ENCODE measurements at regions not wholly inside any gene's neighbourhood (a gene's known extent, or its start where the extent isn't known, plus 50 kb on each side); places are given as distances from the start of the nearest gene placed in this dataset.
"Not testable (repeated sequence)": the region's sequence is repeated elsewhere in the genome, so short reads cannot be mapped to it uniquely, and the experiment has no call there.

GRCh38 chr12:42919691-42920090 is 330.1 kb upstream of the PRICKLE1 start:
- H3K4me1 Mint-ChIP-seq: no peaks in the 10 kb centered on the region
- no peaks in the 10 kb centered on the region for H3K4me1 ChIP-seq (ENCODE audit: insufficient read depth, low read length)
- CTCF ChIA-PET: no interaction called here
- H3K27me3 Mint-ChIP-seq: no peaks in the 10 kb centered on the region
- no peaks in the 10 kb centered on the region for H3K36me3 Mint-ChIP-seq
- H3K36me3 ChIP-seq (ENCODE audit: insufficient read depth, low read length): no peaks in the 10 kb centered on the region
- H3K27me3 ChIP-seq (ENCODE audit: insufficient read depth, low read length, poor library complexity, severe bottlenecking): no peaks in the 10 kb centered on the region
- H3K27ac ChIP-seq (ENCODE audit: low read depth, low read length): no peak overlapping the region
- no peaks in the 10 kb centered on the region for H3K9me3 ChIP-seq (ENCODE audit: low read length)
- no peak overlapping the region for H3K4me3 Mint-ChIP-seq
- H3K9me3 Mint-ChIP-seq: peaks cover 0 to 4% (median 0%) of the 10 kb centered on the region in 5 donors
- H3K4me3 ChIP-seq (ENCODE audit: low read length): no peak overlapping the region
- no peak for DNase-seq
- POLR2A ChIA-PET: no interaction called here
- no peak overlapping the region for H3K27ac Mint-ChIP-seq

- no peaks in the 10 kb centered on the region for H3K4me1 ChIP-seq (ENCODE audit: insufficient read depth, low read length)
- H3K9me3 Mint-ChIP-seq: peaks cover 0 to 4% (median 0%) of the 10 kb centered on the region in 5 donors
- H3K27me3 ChIP-seq (ENCODE audit: insufficient read depth, low read length, poor library complexity, severe bottlenecking): no peaks in the 10 kb centered on the region
- H3K27ac ChIP-seq (ENCODE audit: low read depth, low read length): no peak overlapping the region
- CTCF ChIA-PET: no interaction called here
- POLR2A ChIA-PET: no interaction called here
- H3K9me3 ChIP-seq (ENCODE audit: low read length): no peaks in the 10 kb centered on the region
- H3K4me3 Mint-ChIP-seq: no peak overlapping the region
- H3K36me3 Mint-ChIP-seq: no peaks in the 10 kb centered on the region
- no peaks in the 10 kb centered on the region for H3K36me3 ChIP-seq (ENCODE audit: insufficient read depth, low read length)
- no peaks in the 10 kb centered on the region for H3K27me3 Mint-ChIP-seq
- DNase-seq: no peak
- no peak overlapping the region for H3K4me3 ChIP-seq (ENCODE audit: low read length)
- no peaks in the 10 kb centered on the region for H3K4me1 Mint-ChIP-seq
- H3K27ac Mint-ChIP-seq: no peak overlapping the region
Measured at GRCh38 chr12:42918443-42918842, 328.9 kb upstream of the PRICKLE1 start.

DNA sequence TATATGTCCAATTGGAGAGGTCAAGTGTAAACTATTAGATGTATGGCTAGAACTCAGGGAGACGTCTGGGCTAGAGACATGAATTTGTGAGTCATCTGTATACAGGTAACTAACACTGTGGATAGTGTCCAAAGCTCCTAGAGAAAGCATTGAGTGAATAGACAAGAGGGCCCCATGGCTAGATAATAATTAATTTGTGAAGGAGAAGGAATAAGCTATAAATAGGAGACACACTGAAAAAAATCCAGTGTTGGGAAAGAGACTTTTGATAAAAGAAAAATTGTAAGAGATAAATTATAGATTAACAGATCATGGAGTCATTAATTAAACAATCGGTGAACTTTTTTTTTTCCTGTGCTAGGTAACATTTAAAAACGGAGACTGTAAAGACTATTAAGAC is 326.6 kb upstream of the PRICKLE1 start:
- Histone ChIP-seq H3K27ac (ENCODE audit: low read depth, low read length) (no peak overlapping the region), H3K36me3 (ENCODE audit: insufficient read depth, low read length) (no peaks in the 10 kb centered on the region), H3K9me3 (ENCODE audit: low read length) (no peaks in the 10 kb centered on the region), H3K4me1 (ENCODE audit: insufficient read depth, low read length) (no peaks in the 10 kb centered on the region), H3K27me3 (ENCODE audit: insufficient read depth, low read length, poor library complexity, severe bottlenecking) (no peaks in the 10 kb centered on the region), H3K4me3 (ENCODE audit: low read length) (no peak overlapping the region)
- Mint-ChIP-seq H3K27ac (no peak overlapping the region), H3K9me3 (peaks cover 3 to 13% (median 5%) of the 10 kb centered on the region in 5 donors), H3K4me3 (no peak overlapping the region), H3K36me3 (no peaks in the 10 kb centered on the region), H3K4me1 (no peaks in the 10 kb centered on the region), H3K27me3 (no peaks in the 10 kb centered on the region)
- POLR2A ChIA-PET: no interaction called here
- CTCF ChIA-PET: no interaction called here
- no peak for DNase-seq

DNA sequence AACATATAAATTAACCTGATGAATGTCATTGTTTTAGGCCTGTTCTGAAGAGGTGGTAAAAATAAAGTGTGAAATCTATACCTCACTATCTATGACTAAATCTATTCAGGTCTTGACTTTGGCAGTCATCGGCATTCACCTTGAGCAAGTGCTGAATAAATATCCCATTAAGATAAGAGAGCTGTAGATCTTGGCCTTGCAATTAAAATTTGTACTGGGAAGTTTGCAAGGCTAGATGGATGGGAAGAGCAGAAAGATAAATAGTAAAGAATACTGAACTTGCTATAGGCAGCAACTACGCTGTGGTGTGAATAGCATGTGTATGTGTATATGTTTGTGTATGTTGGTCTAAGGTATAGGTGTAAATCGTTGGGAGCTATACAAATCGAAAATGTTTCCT is 325.9 kb upstream of the PRICKLE1 start:
- no peaks in the 10 kb centered on the region for H3K9me3 ChIP-seq (ENCODE audit: low read length)
- H3K4me3 Mint-ChIP-seq: no peak overlapping the region
- no peaks in the 10 kb centered on the region for H3K27me3 ChIP-seq (ENCODE audit: insufficient read depth, low read length, poor library complexity, severe bottlenecking)
- no peaks in the 10 kb centered on the region for H3K27me3 Mint-ChIP-seq
- no peaks in the 10 kb centered on the region for H3K36me3 Mint-ChIP-seq
- H3K9me3 Mint-ChIP-seq: peaks cover 3 to 13% (median 5%) of the 10 kb centered on the region in 5 donors
- DNase-seq: no peak
- H3K4me3 ChIP-seq (ENCODE audit: low read length): no peak overlapping the region
- H3K4me1 ChIP-seq (ENCODE audit: insufficient read depth, low read length): no peaks in the 10 kb centered on the region
- H3K27ac ChIP-seq (ENCODE audit: low read depth, low read length): no peak overlapping the region
- ChIA-PET POLR2A (no interaction called here), CTCF (no interaction called here)
- H3K36me3 ChIP-seq (ENCODE audit: insufficient read depth, low read length): no peaks in the 10 kb centered on the region
- H3K4me1 Mint-ChIP-seq: no peaks in the 10 kb centered on the region
- H3K27ac Mint-ChIP-seq: no peak overlapping the region

DNA sequence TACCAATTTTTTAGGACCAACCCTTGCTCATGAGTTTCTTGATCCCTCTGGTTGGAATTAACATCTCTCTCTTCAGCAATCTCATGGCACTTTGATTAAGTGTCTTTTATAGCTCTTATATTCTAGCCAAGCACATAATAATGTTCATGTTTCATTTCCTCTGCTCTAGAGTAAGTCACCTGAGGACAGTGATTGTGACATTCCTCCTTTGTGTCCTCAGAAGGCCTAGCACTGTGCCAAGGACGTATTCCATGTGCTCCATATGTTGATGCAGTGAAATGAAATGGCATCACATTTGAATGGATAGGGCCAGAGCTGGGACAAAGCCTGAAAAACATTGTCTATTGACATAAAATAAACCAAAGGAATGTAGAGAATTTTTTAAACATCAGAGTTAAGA is 322.8 kb upstream of the PRICKLE1 start:
- no peaks in the 10 kb centered on the region for H3K27me3 Mint-ChIP-seq
- no peak overlapping the region for H3K4me3 Mint-ChIP-seq
- no peak for DNase-seq
- CTCF ChIA-PET: no interaction called here
- Histone ChIP-seq H3K36me3 (ENCODE audit: insufficient read depth, low read length) (no peaks in the 10 kb centered on the region), H3K27ac (ENCODE audit: low read depth, low read length) (no peak overlapping the region), H3K27me3 (ENCODE audit: insufficient read depth, low read length, poor library complexity, severe bottlenecking) (no peaks in the 10 kb centered on the region), H3K4me1 (ENCODE audit: insufficient read depth, low read length) (no peaks in the 10 kb centered on the region), H3K9me3 (ENCODE audit: low read length) (no peaks in the 10 kb centered on the region), H3K4me3 (ENCODE audit: low read length) (no peak overlapping the region)
- H3K4me1 Mint-ChIP-seq: no peaks in the 10 kb centered on the region
- no peaks in the 10 kb centered on the region for H3K36me3 Mint-ChIP-seq
- peaks cover 3 to 13% (median 6%) of the 10 kb centered on the region in 5 donors for H3K9me3 Mint-ChIP-seq
- POLR2A ChIA-PET: no interaction called here
- no peak overlapping the region for H3K27ac Mint-ChIP-seq

DNA sequence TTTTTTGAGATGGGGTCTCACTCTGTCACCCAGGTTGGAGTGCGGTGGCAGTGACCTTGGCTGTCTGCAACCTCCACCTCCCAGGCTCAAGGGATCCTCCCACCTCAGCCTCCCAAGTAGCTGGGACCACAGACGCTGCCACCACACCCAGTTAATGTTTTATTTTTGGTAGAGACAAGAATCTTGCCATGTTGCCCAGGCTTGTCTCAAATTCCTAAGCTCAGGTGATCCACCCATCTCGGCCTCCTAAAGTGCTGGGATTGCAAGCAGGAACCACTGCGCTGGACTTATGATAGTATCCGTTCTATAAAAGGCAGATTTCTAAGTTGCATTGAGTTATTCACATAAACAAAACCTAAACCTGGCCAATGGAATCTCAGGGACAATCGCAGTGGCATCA is 321.1 kb upstream of the PRICKLE1 start:
- H3K4me1 ChIP-seq (ENCODE audit: insufficient read depth, low read length): no peaks in the 10 kb centered on the region
- H3K27ac ChIP-seq (ENCODE audit: low read depth, low read length): no peak overlapping the region
- DNase-seq: no peak
- no peaks in the 10 kb centered on the region for H3K27me3 ChIP-seq (ENCODE audit: insufficient read depth, low read length, poor library complexity, severe bottlenecking)
- ChIA-PET POLR2A (no interaction called here), CTCF (no interaction called here)
- Mint-ChIP-seq H3K9me3 (peaks cover 4 to 17% (median 10%) of the 10 kb centered on the region in 5 donors), H3K4me3 (no peak overlapping the region), H3K36me3 (no peaks in the 10 kb centered on the region), H3K27me3 (no peaks in the 10 kb centered on the region), H3K27ac (no peak overlapping the region), H3K4me1 (no peaks in the 10 kb centered on the region)
- no peak overlapping the region for H3K4me3 ChIP-seq (ENCODE audit: low read length)
- H3K36me3 ChIP-seq (ENCODE audit: insufficient read depth, low read length): no peaks in the 10 kb centered on the region
- H3K9me3 ChIP-seq (ENCODE audit: low read length): no peaks in the 10 kb centered on the region

DNA sequence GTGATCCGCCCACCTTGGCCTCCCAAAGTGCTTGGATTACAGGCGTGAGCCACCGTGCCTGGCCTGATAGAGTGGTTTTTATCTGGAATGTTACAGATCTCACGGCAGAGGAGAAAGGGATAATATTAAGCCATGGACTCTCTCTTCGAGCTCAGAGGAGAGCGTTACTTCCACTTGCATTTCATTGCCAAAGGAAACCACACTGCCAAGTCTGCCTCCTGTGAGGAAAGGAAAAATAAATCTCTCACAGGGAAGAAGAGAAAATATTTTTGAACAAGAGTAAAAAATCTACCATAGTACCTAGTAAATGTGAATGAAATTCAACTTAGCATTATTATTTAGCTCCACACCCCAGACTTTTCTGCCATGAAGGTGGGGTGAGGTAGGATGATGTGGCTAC is 319.2 kb upstream of the PRICKLE1 start:
- Histone ChIP-seq H3K27me3 (ENCODE audit: insufficient read depth, low read length, poor library complexity, severe bottlenecking) (no peaks in the 10 kb centered on the region), H3K4me1 (ENCODE audit: insufficient read depth, low read length) (no peaks in the 10 kb centered on the region), H3K4me3 (ENCODE audit: low read length) (no peak overlapping the region), H3K36me3 (ENCODE audit: insufficient read depth, low read length) (no peaks in the 10 kb centered on the region), H3K9me3 (ENCODE audit: low read length) (no peaks in the 10 kb centered on the region), H3K27ac (ENCODE audit: low read depth, low read length) (no peak overlapping the region)
- POLR2A ChIA-PET: no interaction called here
- CTCF ChIA-PET: no interaction called here
- H3K9me3 Mint-ChIP-seq: peaks cover 4 to 15% (median 10%) of the 10 kb centered on the region in 5 donors
- H3K27me3 Mint-ChIP-seq: no peaks in the 10 kb centered on the region
- no peaks in the 10 kb centered on the region for H3K4me1 Mint-ChIP-seq
- no peak for DNase-seq
- no peak overlapping the region for H3K4me3 Mint-ChIP-seq
- H3K27ac Mint-ChIP-seq: no peak overlapping the region
- H3K36me3 Mint-ChIP-seq: no peaks in the 10 kb centered on the region

- H3K27ac Mint-ChIP-seq; H3K4me1 ChIP-seq (ENCODE audit: insufficient read depth, low read length); H3K36me3 Mint-ChIP-seq; H3K27me3 Mint-ChIP-seq; H3K27me3 ChIP-seq (ENCODE audit: insufficient read depth, low read length, poor library complexity, severe bottlenecking); CTCF ChIA-PET; DNase-seq; H3K4me1 Mint-ChIP-seq; H3K4me3 ChIP-seq (ENCODE audit: low read length); H3K9me3 Mint-ChIP-seq; POLR2A ChIA-PET; H3K27ac ChIP-seq (ENCODE audit: low read depth, low read length); H3K4me3 Mint-ChIP-seq; H3K36me3 ChIP-seq (ENCODE audit: insufficient read depth, low read length); H3K9me3 ChIP-seq (ENCODE audit: low read length): not testable (repeated sequence)
Measured at GRCh38 chr12:42906801-42907200, 317.3 kb upstream of the PRICKLE1 start.

DNA sequence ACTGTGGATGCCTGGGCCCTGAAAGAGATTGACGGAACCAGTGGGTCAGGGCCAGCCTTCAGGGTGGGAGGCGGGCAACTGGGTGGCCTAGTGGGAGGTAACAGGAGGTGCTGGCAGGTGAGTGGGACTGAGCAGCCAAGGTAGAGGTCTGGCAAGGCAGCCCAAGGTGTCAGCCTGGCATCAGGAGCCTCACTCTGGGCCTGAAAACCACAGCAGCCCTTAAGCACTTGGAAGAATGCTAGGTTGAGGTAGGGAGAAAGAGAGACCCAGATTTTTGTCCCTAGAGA is 315.8 kb upstream of the PRICKLE1 start:
- no peak overlapping the region for H3K27ac Mint-ChIP-seq
- no peak overlapping the region for H3K27ac ChIP-seq (ENCODE audit: low read depth, low read length)
- H3K4me1 Mint-ChIP-seq: no peaks in the 10 kb centered on the region
- no peaks in the 10 kb centered on the region for H3K36me3 Mint-ChIP-seq
- peaks cover 4 to 7% (median 6%) of the 10 kb centered on the region in 5 donors for H3K9me3 Mint-ChIP-seq
- no peaks in the 10 kb centered on the region for H3K27me3 Mint-ChIP-seq
- no peaks in the 10 kb centered on the region for H3K36me3 ChIP-seq (ENCODE audit: insufficient read depth, low read length)
- ChIA-PET POLR2A (no interaction called here), CTCF (no interaction called here)
- no peaks in the 10 kb centered on the region for H3K4me1 ChIP-seq (ENCODE audit: insufficient read depth, low read length)
- no peak overlapping the region for H3K4me3 ChIP-seq (ENCODE audit: low read length)
- no peak overlapping the region for H3K4me3 Mint-ChIP-seq
- DNase-seq: no peak
- H3K9me3 ChIP-seq (ENCODE audit: low read length): no peaks in the 10 kb centered on the region
- no peaks in the 10 kb centered on the region for H3K27me3 ChIP-seq (ENCODE audit: insufficient read depth, low read length, poor library complexity, severe bottlenecking)
